Fibroblast of lung (primary cell): ENCODE measurements at regions not wholly inside any gene's neighbourhood (a gene's known extent, or its start where the extent isn't known, plus 50 kb on each side); places are given as distances from the start of the nearest gene placed in this dataset.
"Not testable (repeated sequence)": the region's sequence is repeated elsewhere in the genome, so short reads cannot be mapped to it uniquely, and the experiment has no call there.

ENCODE experiments used
- DNase-seq, 2 donors: peaks; one replicate each; pipeline versions ENCODE4 v3.0.0 to v3.0.0-alpha.2; 2010; ENCODE audit warnings: low read depth in 2 of 2
- H2AFZ ChIP-seq: 2 replicates; pipeline ENCODE4 v1.5.1; 2012; ENCODE audit warnings: low read length, control low read depth, inconsistent platforms
- H3K27ac ChIP-seq: 2 replicates; pipeline ENCODE4 v1.5.1; 2011; ENCODE audit warnings: low read length, control low read depth; ENCODE audit not compliant: insufficient read depth
- H3K27me3 ChIP-seq: 2 replicates; pipeline ENCODE4 v1.5.1; 2011; ENCODE audit warnings: mild to moderate bottlenecking, low read length; ENCODE audit not compliant: control insufficient read depth, insufficient read depth
- H3K36me3 ChIP-seq: 2 replicates; pipeline ENCODE4 v1.5.1; 2011; ENCODE audit warnings: low read length; ENCODE audit not compliant: control insufficient read depth, insufficient read depth
- H3K4me1 ChIP-seq: 2 replicates; pipeline ENCODE4 v1.5.1; 2011; ENCODE audit warnings: low read length; ENCODE audit not compliant: control insufficient read depth, insufficient read depth; ENCODE audit errors: extremely low read depth
- H3K4me2 ChIP-seq: 2 replicates; pipeline ENCODE4 v1.5.1; 2011; ENCODE audit warnings: low read length, control low read depth; ENCODE audit not compliant: insufficient read depth; ENCODE audit errors: extremely low read depth
- H3K4me3 ChIP-seq, 4 experiments: fragments of 200-600 bp in 1 of 4; sonication (generic) in 1 of 4; replicated peaks in 1 of 4; 2 replicates each; pipeline ENCODE4 v1.5.1; 2011 to 2016; ENCODE audit warnings: low read length in 4 of 4, low read depth in 3 of 4, mild to moderate bottlenecking in 3 of 4, control low read depth in 2 of 4, inconsistent platforms in 1 of 4, mixed read lengths in 1 of 4; ENCODE audit not compliant: insufficient read depth in 1 of 4; ENCODE audit errors: control extremely low read depth in 1 of 4
- H3K79me2 ChIP-seq: 2 replicates; pipeline ENCODE4 v1.5.1; 2012; ENCODE audit warnings: mild to moderate bottlenecking, low read length, inconsistent platforms; ENCODE audit not compliant: control insufficient read depth, insufficient read depth
- H3K9ac ChIP-seq: 2 replicates; pipeline ENCODE4 v1.5.1; 2011; ENCODE audit warnings: mild to moderate bottlenecking, low read length, control low read depth; ENCODE audit not compliant: insufficient read depth
- H3K9me3 ChIP-seq: 2 replicates; pipeline ENCODE4 v1.5.1; 2012; ENCODE audit warnings: low read depth, low read length; ENCODE audit not compliant: control insufficient read depth, insufficient read depth
- H4K20me1 ChIP-seq: 2 replicates; pipeline ENCODE4 v1.5.1; 2011; ENCODE audit warnings: low read length; ENCODE audit not compliant: control insufficient read depth, insufficient read depth; ENCODE audit errors: extremely low read depth
- CTCF ChIP-seq, 2 donors: IDR thresholded peaks in 1 of 2; conservative IDR thresholded peaks in 1 of 2; 1 replicate in 1 of 2; 2 replicates in 1 of 2; pipeline ENCODE4 v1.5.1; 2011 to 2012; ENCODE audit warnings: low read length in 2 of 2, control low read depth in 1 of 2, inconsistent platforms in 1 of 2, low read depth in 1 of 2, mild to moderate bottlenecking in 1 of 2
- EZH2 ChIP-seq: IDR thresholded peaks from 2 replicates; pipeline ENCODE4 v1.5.1; 2012; ENCODE audit warnings: low read length, control low read depth, mild to moderate bottlenecking; ENCODE audit errors: missing control alignments

GRCh38 chr12:33770652-33771051 is 251.6 kb upstream of the ALG10 start:
- Histone ChIP-seq H4K20me1 (no peaks in the 10 kb centered on the region), H3K9me3 (no peaks in the 10 kb centered on the region), H3K27ac (no peak overlapping the region), H3K79me2 (no peaks in the 10 kb centered on the region), H3K4me2 (no peak overlapping the region), H3K27me3 (no peaks in the 10 kb centered on the region), H2AFZ (no peak overlapping the region), H3K9ac (no peak overlapping the region), H3K4me3 (no peak overlapping the region), H3K4me1 (no peaks in the 10 kb centered on the region), H3K36me3 (no peaks in the 10 kb centered on the region)
- TF ChIP-seq EZH2 (no peak), CTCF (conservative IDR thresholded peaks at IDR 0.05 in 1 of 2, IDR thresholded peaks at IDR 0.05 in 1 of 2; ENCODE audit: low read depth in 1 of 2, low read length in 2 of 2) (no peak)
- no peak for DNase-seq

- Histone ChIP-seq H4K20me1 (no peaks in the 10 kb centered on the region), H3K4me3 (no peak overlapping the region), H3K9ac (no peak overlapping the region), H2AFZ (no peak overlapping the region), H3K4me1 (no peaks in the 10 kb centered on the region), H3K4me2 (no peak overlapping the region), H3K36me3 (no peaks in the 10 kb centered on the region), H3K79me2 (no peaks in the 10 kb centered on the region), H3K27ac (no peak overlapping the region), H3K27me3 (no peaks in the 10 kb centered on the region), H3K9me3 (no peaks in the 10 kb centered on the region)
- TF ChIP-seq CTCF (conservative IDR thresholded peaks at IDR 0.05 in 1 of 2, IDR thresholded peaks at IDR 0.05 in 1 of 2; ENCODE audit: low read depth in 1 of 2, low read length in 2 of 2), result no peak
- TF ChIP-seq EZH2, result no peak
- no peak for DNase-seq
These were observed 250.4 kb upstream of the ALG10 start for GRCh38 chr12:33771889-33772288.

GRCh38 chr12:33773091-33773490 is 249.2 kb upstream of the ALG10 start:
- not testable (repeated sequence) for H4K20me1 ChIP-seq, H3K9ac ChIP-seq, H3K9me3 ChIP-seq, H3K36me3 ChIP-seq, H3K4me1 ChIP-seq, H3K27ac ChIP-seq, DNase-seq, H3K79me2 ChIP-seq, H3K27me3 ChIP-seq, H3K4me2 ChIP-seq, H3K4me3 ChIP-seq, H2AFZ ChIP-seq

- Histone ChIP-seq H4K20me1 (no peaks in the 10 kb centered on the region), H3K27ac (no peak overlapping the region), H3K79me2 (no peaks in the 10 kb centered on the region), H3K9me3 (no peaks in the 10 kb centered on the region), H3K9ac (no peak overlapping the region), H2AFZ (no peak overlapping the region), H3K27me3 (no peaks in the 10 kb centered on the region), H3K4me1 (no peaks in the 10 kb centered on the region), H3K4me2 (no peak overlapping the region), H3K4me3 (no peak overlapping the region), H3K36me3 (no peaks in the 10 kb centered on the region)
- DNase-seq, result no peak
- TF ChIP-seq CTCF (conservative IDR thresholded peaks at IDR 0.05 in 1 of 2, IDR thresholded peaks at IDR 0.05 in 1 of 2; ENCODE audit: low read depth in 1 of 2, low read length in 2 of 2), result no peak
- no peak for TF ChIP-seq EZH2
These were observed 235.8 kb upstream of the ALG10 start for GRCh38 chr12:33786532-33786931.
